ENCODE measurements at regions not wholly inside any gene's neighbourhood (a gene's known extent, or its start where the extent isn't known, plus 50 kb on each side); places are given as distances from the start of the nearest gene placed in this dataset.

GRCh38 chr2:19504400-19505198, 146.2 kb upstream of the OSR1 start:
- DNase-seq (ENCODE audit: low spot score): peak; percentile 76

- DNase-seq (ENCODE audit: low spot score): no peak
Measured at GRCh38 chr2:19503915-19504314, 145.5 kb upstream of the OSR1 start.

DNA sequence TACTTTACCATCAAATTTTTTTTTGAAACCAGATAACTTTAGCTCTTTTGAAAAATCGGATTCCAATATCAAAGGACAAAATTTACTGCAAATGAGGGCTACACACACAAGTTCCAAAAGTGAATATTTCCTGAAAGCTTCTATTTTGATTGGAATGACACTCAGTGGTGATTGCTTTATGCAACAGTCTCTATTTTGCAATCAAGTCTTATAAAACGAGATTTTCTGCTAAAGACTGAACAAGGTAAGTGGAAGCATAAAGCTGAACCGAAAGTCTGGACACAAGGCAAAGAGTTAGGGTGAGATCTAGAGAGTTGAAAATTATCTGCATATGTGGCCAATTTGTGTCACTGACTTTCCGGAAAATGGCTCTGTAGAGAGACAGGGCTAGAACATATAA, 145.0 kb upstream of the OSR1 start:
- no peak for DNase-seq (ENCODE audit: low spot score)

- DNase-seq (ENCODE audit: low spot score): no peak
Measured at GRCh38 chr2:19500126-19500525, 141.7 kb upstream of the OSR1 start.

DNA sequence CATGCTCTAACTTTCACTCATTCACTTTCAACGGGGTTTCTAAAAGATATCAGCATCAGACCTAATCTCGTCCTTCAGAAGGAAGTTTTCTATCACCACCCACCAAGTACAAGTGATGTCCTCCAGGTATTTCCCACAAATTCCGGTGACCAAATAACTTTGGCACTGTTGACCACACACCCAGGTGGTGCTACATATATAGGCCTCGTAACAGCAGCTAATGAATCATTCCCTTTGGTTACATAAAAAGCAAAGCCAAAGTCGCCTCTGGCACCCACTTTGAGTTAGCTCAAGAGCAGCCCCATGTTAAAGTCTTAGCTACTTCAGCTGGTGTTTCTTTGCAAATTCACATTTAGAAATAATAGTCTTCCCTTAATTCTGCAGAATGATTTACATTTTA, 138.2 kb upstream of the OSR1 start:
- peak; percentile 12 for DNase-seq (ENCODE audit: low spot score)

DNA sequence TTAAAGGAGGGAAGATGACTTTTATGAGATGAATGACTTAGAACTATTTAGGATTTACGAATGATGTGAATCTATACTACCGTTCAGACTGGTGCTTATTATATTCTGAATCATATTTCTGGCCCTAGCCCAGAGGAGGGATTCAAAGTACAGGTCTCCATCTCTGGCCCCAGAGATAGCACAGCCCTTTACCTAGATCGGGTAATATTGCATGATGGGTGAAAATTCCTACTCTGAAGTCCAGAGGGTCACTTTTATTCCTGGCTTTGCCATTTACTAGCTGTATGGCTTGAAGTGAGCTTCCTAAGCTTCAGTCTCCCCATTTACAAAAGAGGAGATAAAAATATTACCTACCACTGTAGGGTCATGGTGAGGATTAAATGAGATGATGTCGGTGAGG, 135.8 kb upstream of the OSR1 start:
- DNase-seq (ENCODE audit: low spot score): no peak

GRCh38 chr2:19491796-19492195, 133.4 kb upstream of the OSR1 start:
- no peak for DNase-seq (ENCODE audit: low spot score)

DNA sequence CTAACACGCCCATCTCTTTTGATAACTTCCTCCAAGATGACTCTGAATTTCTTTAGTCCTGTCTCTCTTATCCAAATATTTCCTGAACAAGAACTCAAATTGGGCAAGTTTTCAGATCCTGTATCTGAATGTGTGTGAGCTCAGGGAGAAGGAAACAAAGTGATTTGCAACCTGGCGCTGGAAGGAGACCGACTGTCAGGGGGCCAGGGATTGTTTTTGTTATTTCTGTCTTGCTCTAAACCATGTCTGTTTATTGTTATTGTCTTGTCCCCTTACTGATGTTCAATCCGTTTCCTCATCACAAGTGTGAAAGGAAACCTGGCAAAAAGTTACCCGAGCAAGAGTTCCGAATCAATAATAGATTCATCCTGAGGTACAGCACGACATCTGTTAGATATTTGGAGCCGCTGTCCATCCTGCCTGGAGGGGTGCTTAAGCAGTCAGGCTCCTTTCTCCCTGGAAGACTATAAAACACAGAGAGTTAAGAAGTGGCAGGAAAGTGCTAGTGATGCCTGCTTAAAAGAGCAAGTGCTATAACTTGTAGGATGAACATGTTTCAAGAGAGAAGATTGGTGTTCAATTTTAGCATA, 132.5 kb upstream of the OSR1 start:
- DNase-seq (ENCODE audit: low spot score): no peak

- DNase-seq (ENCODE audit: low spot score): peak; percentile 69
Measured at GRCh38 chr2:19488009-19488691, 129.7 kb upstream of the OSR1 start.

- DNase-seq (ENCODE audit: low spot score): no peak
Measured at GRCh38 chr2:19484736-19485135, 126.3 kb upstream of the OSR1 start.

DNA sequence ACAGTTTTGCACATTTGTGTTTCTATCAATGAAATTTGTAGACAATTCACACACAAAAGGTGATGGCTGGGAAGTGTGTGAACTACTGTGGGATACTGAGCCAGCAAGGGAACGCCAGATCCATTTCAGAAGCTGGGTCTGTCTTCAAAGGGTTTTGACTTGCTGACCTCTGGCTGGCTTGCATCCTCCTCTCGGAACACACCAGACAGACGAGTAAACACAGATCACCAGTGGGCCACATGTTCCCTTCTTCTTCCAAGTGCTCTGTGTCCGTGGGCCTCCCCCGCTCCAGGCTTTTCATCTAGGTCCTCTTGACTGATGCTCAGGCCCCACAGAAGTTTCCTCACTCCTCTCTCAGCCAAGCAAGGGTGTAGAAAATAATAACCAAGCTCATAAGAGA, 122.2 kb upstream of the OSR1 start:
- no peak for DNase-seq (ENCODE audit: low spot score)

DNA sequence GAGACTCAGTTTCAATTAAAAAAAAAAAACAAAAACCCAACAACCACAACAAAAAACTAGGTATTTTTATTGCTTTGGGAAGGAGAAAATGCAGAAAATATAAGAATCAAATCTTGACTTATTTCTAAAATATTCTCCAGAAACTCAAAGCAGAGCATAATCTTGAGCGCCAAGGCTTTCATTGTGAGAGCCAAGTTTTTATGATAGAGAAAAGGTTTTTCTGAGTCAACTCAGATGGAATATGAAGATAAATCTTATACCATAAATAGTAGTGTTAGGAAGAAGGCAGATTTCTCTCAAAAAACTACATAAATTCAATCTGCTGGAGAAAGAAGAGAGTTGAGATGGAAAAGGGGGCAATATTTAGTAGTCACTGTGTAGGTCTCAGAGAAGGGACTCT, 121.2 kb upstream of the OSR1 start:
- no peak for DNase-seq (ENCODE audit: low spot score)

- DNase-seq (ENCODE audit: low spot score): no peak
Measured at GRCh38 chr2:19478409-19478808, 120.0 kb upstream of the OSR1 start.

- DNase-seq (ENCODE audit: low spot score): no peak
Measured at GRCh38 chr2:19476327-19476726, 117.9 kb upstream of the OSR1 start.

- DNase-seq (ENCODE audit: low spot score): peak; percentile 9
Measured at GRCh38 chr2:19474128-19474527, 115.7 kb upstream of the OSR1 start.

GRCh38 chr2:19473350-19473749, 114.9 kb upstream of the OSR1 start:
- no peak for DNase-seq (ENCODE audit: low spot score)

DNA sequence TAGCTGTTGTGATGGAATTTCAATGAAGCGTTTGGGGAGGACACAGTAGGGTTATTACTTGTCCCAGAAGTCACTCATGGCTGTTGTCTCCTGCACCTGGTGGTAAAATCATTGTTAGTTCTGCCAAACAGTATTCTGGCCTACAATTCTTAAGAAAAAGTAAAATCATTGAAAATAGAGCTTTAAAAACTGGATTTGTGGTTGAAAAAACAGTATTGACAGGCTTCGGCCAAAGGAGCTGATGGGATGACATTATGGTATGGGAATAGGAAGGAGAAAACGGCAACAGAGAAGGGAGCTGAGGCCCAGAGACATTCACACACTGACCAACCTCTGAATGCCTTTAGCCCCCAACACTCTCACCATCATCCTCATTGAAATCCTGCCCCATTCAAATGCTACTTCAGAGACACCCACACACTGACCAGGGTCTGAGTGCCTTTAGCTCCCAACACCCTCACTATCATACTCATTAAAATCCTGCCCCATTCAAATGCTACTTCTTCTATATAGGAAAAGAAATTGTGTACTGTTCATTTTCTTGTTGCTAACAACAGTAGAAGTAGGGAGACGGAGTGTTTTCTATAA, 114.1 kb upstream of the OSR1 start:
- no peak for DNase-seq (ENCODE audit: low spot score)

DNA sequence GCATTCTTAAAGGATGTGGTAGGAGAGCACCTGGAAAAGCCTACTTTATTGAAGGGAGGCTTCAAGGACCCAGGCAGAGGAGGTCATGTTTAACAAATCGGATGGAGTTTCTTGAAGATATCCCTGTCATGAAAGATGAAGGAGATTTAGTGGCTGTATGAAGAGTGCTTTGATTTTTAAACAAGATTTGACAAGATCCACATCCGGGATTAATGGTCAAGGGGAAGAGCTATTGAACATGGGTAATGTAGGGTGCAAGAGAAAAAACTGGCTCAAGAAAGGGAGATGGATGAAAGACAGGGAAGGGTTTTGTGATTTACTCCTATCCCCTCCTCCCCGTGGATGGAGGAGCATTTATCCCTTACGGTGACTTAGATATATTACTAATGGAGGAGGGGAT, 113.1 kb upstream of the OSR1 start:
- DNase-seq (ENCODE audit: low spot score): no peak

DNA sequence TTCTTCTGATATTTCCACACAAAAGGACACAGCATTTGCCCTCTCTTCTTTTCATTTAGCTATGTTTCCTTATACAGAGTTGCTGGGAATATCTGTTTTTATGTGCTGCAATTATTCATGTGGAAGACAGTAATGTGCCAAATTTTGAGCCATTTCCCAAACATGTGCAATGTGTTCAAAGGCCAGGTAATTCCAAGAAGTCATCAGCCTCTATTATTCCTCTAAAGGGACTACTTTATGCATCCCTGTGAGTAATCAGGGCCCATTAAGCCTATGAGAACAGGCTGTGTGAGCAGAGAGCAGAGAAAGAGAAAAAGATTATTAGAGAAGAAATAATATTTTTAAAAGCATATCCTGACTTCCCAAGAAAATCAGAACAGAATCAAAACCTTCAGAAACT, 107.6 kb upstream of the OSR1 start:
- DNase-seq (ENCODE audit: low spot score): no peak

DNA sequence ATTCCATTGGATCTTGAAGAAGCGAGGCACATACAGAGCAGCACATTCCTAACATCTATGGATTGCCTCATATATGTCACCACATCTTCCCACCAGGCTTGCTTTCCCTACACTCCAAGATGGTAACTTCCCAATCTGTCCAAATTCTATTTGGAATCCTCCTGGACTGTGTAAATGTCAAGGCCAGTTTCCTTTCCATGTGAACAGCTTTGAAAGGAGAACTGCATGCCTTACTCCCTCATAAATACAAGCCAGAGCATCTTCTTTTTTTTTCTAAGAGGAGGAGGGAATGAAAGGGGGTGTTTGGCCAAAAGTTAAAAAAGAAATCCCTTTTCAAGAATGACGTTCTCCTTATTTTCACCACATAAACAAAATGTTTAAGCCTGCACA, 103.8 kb upstream of the OSR1 start:
- no peak for DNase-seq (ENCODE audit: low spot score)

GRCh38 chr2:19461504-19462255, 103.3 kb upstream of the OSR1 start:
- no peak for DNase-seq (ENCODE audit: low spot score)

GRCh38 chr2:19460761-19461160, 102.3 kb upstream of the OSR1 start:
- no peak for DNase-seq (ENCODE audit: low spot score)

All from HT-29 (cell line).